ENCODE measurements at regions not wholly inside any gene's neighbourhood (a gene's known extent, or its start where the extent isn't known, plus 50 kb on each side); places are given as distances from the start of the nearest gene placed in this dataset.

GRCh38 chr2:19457809-19458208 is 99.4 kb upstream of the OSR1 start:
- no peaks in the 10 kb centered on the region for H3K36me3 ChIP-seq (ENCODE audit: control insufficient read depth, insufficient read depth, low read length)

DNA sequence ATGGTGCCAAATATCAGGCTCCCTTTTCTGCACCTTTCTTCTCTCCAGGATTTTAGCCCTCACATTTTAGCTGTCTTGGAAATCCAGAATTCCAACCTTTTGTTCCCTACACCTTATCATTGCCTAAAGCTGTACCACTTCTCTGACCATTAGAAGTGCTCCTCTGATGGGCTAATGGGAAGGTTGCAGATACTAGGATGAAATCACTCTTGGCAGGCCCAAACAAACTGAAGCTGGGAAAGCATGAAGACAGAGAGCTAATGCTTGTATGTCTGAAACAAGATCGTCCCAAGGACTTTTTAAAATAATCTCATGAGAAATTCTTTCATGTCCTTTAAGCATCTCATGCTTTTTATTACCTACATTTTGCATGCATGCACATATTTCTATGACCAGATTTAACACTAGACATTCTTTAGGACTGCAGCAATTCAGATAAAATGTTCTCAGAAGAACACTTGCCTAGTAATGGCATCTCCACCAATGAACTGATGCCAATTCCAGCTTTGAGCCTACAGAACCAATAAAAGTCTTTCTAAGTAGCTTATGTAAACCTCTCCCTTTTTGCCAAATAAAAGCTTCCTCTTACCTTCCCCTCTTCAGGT is 98.4 kb upstream of the OSR1 start:
- Histone ChIP-seq H3K4me3 (ENCODE audit: insufficient read depth, low read depth, low read length) (no peak overlapping the region), H3K4me1 (ENCODE audit: control insufficient read depth, insufficient read depth, low read length) (peaks cover 3% of the 10 kb centered on the region), H3K27ac (ENCODE audit: insufficient read depth, low read depth, low read length, poor library complexity, severe bottlenecking) (no peak overlapping the region), H3K36me3 (ENCODE audit: control insufficient read depth, insufficient read depth, low read length) (no peaks in the 10 kb centered on the region), H3K27me3 (ENCODE audit: control insufficient read depth, insufficient read depth, low read length, poor library complexity, severe bottlenecking) (no peaks in the 10 kb centered on the region), H3K9me3 (ENCODE audit: control insufficient read depth, low read length) (no peaks in the 10 kb centered on the region)
- 88 to 90% methylated on average over 1 of the region's 1 CpG for WGBS, 2 experiments

More at GRCh38 chr2:19457809-19458208, 99.4 kb upstream of the OSR1 start:
- H3K4me1 ChIP-seq (ENCODE audit: control insufficient read depth, insufficient read depth, low read length): peaks cover 3% of the 10 kb centered on the region
- no peaks in the 10 kb centered on the region for H3K9me3 ChIP-seq (ENCODE audit: control insufficient read depth, low read length)
- H3K27me3 ChIP-seq (ENCODE audit: control insufficient read depth, insufficient read depth, low read length, poor library complexity, severe bottlenecking): no peaks in the 10 kb centered on the region
- H3K27ac ChIP-seq (ENCODE audit: insufficient read depth, low read depth, low read length, poor library complexity, severe bottlenecking): no peak overlapping the region
- no peak overlapping the region for H3K4me3 ChIP-seq (ENCODE audit: insufficient read depth, low read depth, low read length)

- H3K27ac ChIP-seq (ENCODE audit: insufficient read depth, low read depth, low read length, poor library complexity, severe bottlenecking): no peak overlapping the region
- H3K36me3 ChIP-seq (ENCODE audit: control insufficient read depth, insufficient read depth, low read length): no peaks in the 10 kb centered on the region
- H3K9me3 ChIP-seq (ENCODE audit: control insufficient read depth, low read length): no peaks in the 10 kb centered on the region
- no peak overlapping the region for H3K4me3 ChIP-seq (ENCODE audit: insufficient read depth, low read depth, low read length)
- WGBS, 2 experiments: 87 to 90% methylated on average over 2 of the region's 2 CpGs
- H3K27me3 ChIP-seq (ENCODE audit: control insufficient read depth, insufficient read depth, low read length, poor library complexity, severe bottlenecking): no peaks in the 10 kb centered on the region
- peaks cover 3% of the 10 kb centered on the region for H3K4me1 ChIP-seq (ENCODE audit: control insufficient read depth, insufficient read depth, low read length)
Observed at GRCh38 chr2:19454125-19454524, 95.7 kb upstream of the OSR1 start.

- Histone ChIP-seq H3K4me3 (ENCODE audit: insufficient read depth, low read depth, low read length) (no peak overlapping the region), H3K36me3 (ENCODE audit: control insufficient read depth, insufficient read depth, low read length) (no peaks in the 10 kb centered on the region), H3K27ac (ENCODE audit: insufficient read depth, low read depth, low read length, poor library complexity, severe bottlenecking) (no peak overlapping the region), H3K4me1 (ENCODE audit: control insufficient read depth, insufficient read depth, low read length) (no peaks in the 10 kb centered on the region), H3K9me3 (ENCODE audit: control insufficient read depth, low read length) (peaks cover 2% of the 10 kb centered on the region), H3K27me3 (ENCODE audit: control insufficient read depth, insufficient read depth, low read length, poor library complexity, severe bottlenecking) (no peaks in the 10 kb centered on the region)
- WGBS, 2 experiments: 90 to 94% methylated on average over 3 of the region's 3 CpGs
Observed at GRCh38 chr2:19442731-19443130, 84.3 kb upstream of the OSR1 start.

DNA sequence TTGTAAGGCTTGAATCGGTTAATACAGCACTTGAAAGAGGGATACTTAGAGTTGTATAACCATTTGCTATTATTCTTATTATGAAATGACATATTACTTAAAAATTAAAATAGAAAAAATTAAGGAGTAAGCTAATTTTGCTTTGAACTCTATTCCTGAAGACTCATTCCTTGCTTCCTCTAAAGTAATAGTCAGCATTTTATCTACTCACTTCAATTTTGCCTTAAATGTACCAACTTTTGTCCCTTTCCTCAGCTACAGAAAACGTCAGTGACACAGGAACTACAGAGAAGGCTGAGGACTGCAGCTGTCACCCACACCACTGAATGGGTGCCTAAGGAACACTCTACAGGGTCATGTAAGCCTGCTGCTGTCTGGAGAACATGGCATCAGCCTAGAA is 80.7 kb upstream of the OSR1 start:
- no peak overlapping the region for H3K4me3 ChIP-seq (ENCODE audit: insufficient read depth, low read depth, low read length)
- H3K27me3 ChIP-seq (ENCODE audit: control insufficient read depth, insufficient read depth, low read length, poor library complexity, severe bottlenecking): no peaks in the 10 kb centered on the region
- H3K27ac ChIP-seq (ENCODE audit: insufficient read depth, low read depth, low read length, poor library complexity, severe bottlenecking): no peak overlapping the region
- WGBS, 2 experiments: 81 to 87% methylated on average over 1 of the region's 2 CpGs
- no peaks in the 10 kb centered on the region for H3K36me3 ChIP-seq (ENCODE audit: control insufficient read depth, insufficient read depth, low read length)
- H3K9me3 ChIP-seq (ENCODE audit: control insufficient read depth, low read length): no peaks in the 10 kb centered on the region
- H3K4me1 ChIP-seq (ENCODE audit: control insufficient read depth, insufficient read depth, low read length): no peaks in the 10 kb centered on the region

GRCh38 chr2:19435815-19436214 is 77.4 kb upstream of the OSR1 start:
- no peak overlapping the region for H3K27ac ChIP-seq (ENCODE audit: insufficient read depth, low read depth, low read length, poor library complexity, severe bottlenecking)
- no peak overlapping the region for H3K4me3 ChIP-seq (ENCODE audit: insufficient read depth, low read depth, low read length)
- WGBS, 2 experiments: 0% methylated on average over 1 of the region's 1 CpG
- no peaks in the 10 kb centered on the region for H3K9me3 ChIP-seq (ENCODE audit: control insufficient read depth, low read length)
- no peaks in the 10 kb centered on the region for H3K27me3 ChIP-seq (ENCODE audit: control insufficient read depth, insufficient read depth, low read length, poor library complexity, severe bottlenecking)
- no peaks in the 10 kb centered on the region for H3K4me1 ChIP-seq (ENCODE audit: control insufficient read depth, insufficient read depth, low read length)
- H3K36me3 ChIP-seq (ENCODE audit: control insufficient read depth, insufficient read depth, low read length): no peaks in the 10 kb centered on the region

- H3K4me1 ChIP-seq (ENCODE audit: control insufficient read depth, insufficient read depth, low read length): no peaks in the 10 kb centered on the region
- H3K36me3 ChIP-seq (ENCODE audit: control insufficient read depth, insufficient read depth, low read length): no peaks in the 10 kb centered on the region
- H3K9me3 ChIP-seq (ENCODE audit: control insufficient read depth, low read length): no peaks in the 10 kb centered on the region
- no peaks in the 10 kb centered on the region for H3K27me3 ChIP-seq (ENCODE audit: control insufficient read depth, insufficient read depth, low read length, poor library complexity, severe bottlenecking)
- H3K27ac ChIP-seq (ENCODE audit: insufficient read depth, low read depth, low read length, poor library complexity, severe bottlenecking): no peak overlapping the region
- no peak overlapping the region for H3K4me3 ChIP-seq (ENCODE audit: insufficient read depth, low read depth, low read length)
Observed at GRCh38 chr2:19434413-19434812, 76.0 kb upstream of the OSR1 start.

- Histone ChIP-seq H3K4me1 (ENCODE audit: control insufficient read depth, insufficient read depth, low read length) (no peaks in the 10 kb centered on the region), H3K4me3 (ENCODE audit: insufficient read depth, low read depth, low read length) (no peak overlapping the region), H3K27ac (ENCODE audit: insufficient read depth, low read depth, low read length, poor library complexity, severe bottlenecking) (no peak overlapping the region), H3K36me3 (ENCODE audit: control insufficient read depth, insufficient read depth, low read length) (no peaks in the 10 kb centered on the region), H3K9me3 (ENCODE audit: control insufficient read depth, low read length) (no peaks in the 10 kb centered on the region), H3K27me3 (ENCODE audit: control insufficient read depth, insufficient read depth, low read length, poor library complexity, severe bottlenecking) (no peaks in the 10 kb centered on the region)
- WGBS, 2 experiments: 92 to 94% methylated on average over 5 of the region's 6 CpGs
Observed at GRCh38 chr2:19426941-19427340, 68.5 kb upstream of the OSR1 start.

DNA sequence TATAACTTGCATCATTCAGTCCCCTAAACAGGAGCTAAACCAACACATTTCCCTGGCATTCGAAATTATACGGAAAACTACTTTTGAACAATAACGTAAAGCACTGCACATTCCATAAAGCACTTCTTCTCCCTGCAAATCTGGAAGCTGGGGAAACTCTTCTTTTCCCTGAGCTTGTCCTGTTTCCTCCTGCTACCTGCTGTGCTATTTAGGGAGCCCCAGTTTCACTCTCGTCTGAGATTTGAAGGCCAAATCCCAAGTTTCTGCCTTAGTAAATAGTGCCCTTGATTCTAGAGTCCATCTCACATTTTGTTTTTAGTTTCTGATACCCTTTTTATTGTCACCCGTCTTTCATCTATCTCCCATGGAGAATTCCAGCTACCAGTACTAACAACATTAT is 67.7 kb upstream of the OSR1 start:
- H3K9me3 ChIP-seq (ENCODE audit: control insufficient read depth, low read length): no peaks in the 10 kb centered on the region
- no peak overlapping the region for H3K4me3 ChIP-seq (ENCODE audit: insufficient read depth, low read depth, low read length)
- WGBS, 2 experiments: 60 to 69% methylated on average over 5 of the region's 5 CpGs
- H3K36me3 ChIP-seq (ENCODE audit: control insufficient read depth, insufficient read depth, low read length): no peaks in the 10 kb centered on the region
- no peaks in the 10 kb centered on the region for H3K4me1 ChIP-seq (ENCODE audit: control insufficient read depth, insufficient read depth, low read length)
- no peaks in the 10 kb centered on the region for H3K27me3 ChIP-seq (ENCODE audit: control insufficient read depth, insufficient read depth, low read length, poor library complexity, severe bottlenecking)
- H3K27ac ChIP-seq (ENCODE audit: insufficient read depth, low read depth, low read length, poor library complexity, severe bottlenecking): no peak overlapping the region

- Histone ChIP-seq H3K27ac (ENCODE audit: insufficient read depth, low read depth, low read length, poor library complexity, severe bottlenecking) (no peak overlapping the region), H3K4me3 (ENCODE audit: insufficient read depth, low read depth, low read length) (no peak overlapping the region), H3K36me3 (ENCODE audit: control insufficient read depth, insufficient read depth, low read length) (no peaks in the 10 kb centered on the region), H3K9me3 (ENCODE audit: control insufficient read depth, low read length) (no peaks in the 10 kb centered on the region), H3K4me1 (ENCODE audit: control insufficient read depth, insufficient read depth, low read length) (no peaks in the 10 kb centered on the region), H3K27me3 (ENCODE audit: control insufficient read depth, insufficient read depth, low read length, poor library complexity, severe bottlenecking) (no peaks in the 10 kb centered on the region)
- WGBS, 2 experiments: 89 to 98% methylated on average over 2 of the region's 2 CpGs
Observed at GRCh38 chr2:19425419-19425818, 67.0 kb upstream of the OSR1 start.
